GM18498 (cell line): ENCODE measurements at regions not wholly inside any gene's neighbourhood (a gene's known extent, or its start where the extent isn't known, plus 50 kb on each side); places are given as distances from the start of the nearest gene placed in this dataset.
"Not testable (repeated sequence)": the region's sequence is repeated elsewhere in the genome, so short reads cannot be mapped to it uniquely, and the experiment has no call there.

Experiments
- ATAC-seq: cut with Tn5 transposase; IDR thresholded peaks from one replicate; pipeline ENCODE4 v1.9.1; 2021; ENCODE audit warnings: mild to moderate bottlenecking, moderate library complexity; ENCODE audit not compliant: unreplicated experiment

- ATAC-seq = no peak
These were observed 930.3 kb downstream of the QKI start for GRCh38 chr6:164344801-164345291.

DNA sequence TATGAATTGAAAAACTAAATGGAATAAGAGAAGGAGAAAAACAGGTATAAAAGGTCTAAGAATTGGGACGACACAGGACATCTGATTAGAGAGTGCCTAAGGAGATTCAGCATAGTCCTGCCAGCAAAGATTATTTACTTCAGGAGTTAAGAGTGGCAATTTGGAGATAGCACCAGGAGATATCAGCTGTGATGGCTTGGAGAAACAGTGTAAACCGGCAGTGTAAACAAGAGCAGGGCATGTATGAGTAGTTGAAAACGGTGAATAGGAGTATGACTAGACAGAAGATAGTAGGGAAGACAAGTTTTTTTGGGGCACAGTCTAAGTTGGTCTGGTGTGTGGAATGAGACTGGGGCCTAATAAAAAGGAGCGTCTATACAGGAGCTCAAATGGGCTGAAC, 924.9 kb downstream of the QKI start:
- ATAC-seq = not testable (repeated sequence)

DNA sequence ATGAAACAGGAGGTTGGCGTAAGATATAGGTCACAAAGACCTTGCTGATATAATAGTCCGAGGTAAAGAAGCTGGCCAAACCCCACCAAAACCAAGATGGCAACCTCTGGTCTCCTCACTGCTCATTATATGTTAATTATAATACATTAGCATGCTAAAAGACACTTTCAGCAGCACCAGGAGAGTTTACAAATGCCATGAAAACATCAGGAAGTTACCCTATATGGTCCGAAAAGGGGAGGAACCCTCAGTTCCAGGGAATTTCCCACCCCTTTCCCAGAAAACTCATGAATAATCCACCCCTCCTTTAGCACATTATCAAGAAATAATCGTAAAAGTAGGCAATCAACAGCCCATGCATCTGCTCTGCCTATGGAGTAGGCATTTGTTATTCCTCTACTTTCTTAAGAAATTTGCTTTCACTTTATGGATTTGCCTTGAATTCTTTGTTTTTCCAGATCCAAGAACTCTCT, 923.4 kb downstream of the QKI start:
- ATAC-seq = no peak

DNA sequence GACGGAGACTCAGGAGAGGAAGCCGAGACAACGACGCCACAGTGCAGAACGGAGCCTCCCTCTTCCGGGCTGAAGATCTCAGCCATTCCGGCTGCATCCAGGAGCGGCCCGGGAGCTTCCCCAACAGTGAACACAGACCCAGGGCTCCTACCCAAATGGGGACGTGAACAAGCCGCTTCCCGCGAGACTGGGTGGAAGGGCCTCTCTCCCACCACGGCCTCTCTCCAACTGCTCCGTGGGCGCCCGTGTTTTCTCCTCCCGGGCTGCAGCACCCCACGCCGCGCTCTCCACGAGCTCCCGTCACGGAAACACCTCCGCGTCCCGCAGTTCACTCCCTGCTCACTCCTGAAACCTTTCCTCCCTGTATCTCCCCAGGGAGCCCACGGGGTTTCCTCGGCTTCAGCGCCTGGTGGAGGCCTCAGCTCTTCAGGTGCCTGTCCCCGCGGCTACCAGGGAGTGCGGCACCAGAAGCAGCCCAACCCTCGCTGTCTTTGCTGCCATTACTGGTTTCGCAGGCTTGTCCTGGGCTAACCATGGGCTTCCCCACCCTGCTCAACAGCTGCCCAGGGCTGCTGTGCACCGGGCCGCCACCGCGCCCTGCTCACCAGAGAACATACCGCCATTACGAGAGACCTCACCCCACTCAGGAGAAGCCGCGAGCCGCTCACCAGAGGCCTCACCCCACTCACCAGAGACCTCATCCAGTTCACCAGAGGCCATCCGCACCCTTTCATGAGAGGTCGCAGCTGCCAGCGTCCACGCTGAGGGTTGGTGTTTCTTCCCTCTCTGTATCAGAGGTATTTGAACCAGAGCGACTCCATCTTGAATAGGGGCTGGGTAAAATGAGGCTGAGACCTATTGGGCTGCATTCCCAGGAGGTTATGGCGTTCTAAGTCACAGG, 922.8 kb downstream of the QKI start:
- no peak for ATAC-seq

- ATAC-seq = no peak
These were observed 921.9 kb downstream of the QKI start for GRCh38 chr6:164336455-164336854.

GRCh38 chr6:164331026-164331425, 916.5 kb downstream of the QKI start:
- no peak for ATAC-seq

DNA sequence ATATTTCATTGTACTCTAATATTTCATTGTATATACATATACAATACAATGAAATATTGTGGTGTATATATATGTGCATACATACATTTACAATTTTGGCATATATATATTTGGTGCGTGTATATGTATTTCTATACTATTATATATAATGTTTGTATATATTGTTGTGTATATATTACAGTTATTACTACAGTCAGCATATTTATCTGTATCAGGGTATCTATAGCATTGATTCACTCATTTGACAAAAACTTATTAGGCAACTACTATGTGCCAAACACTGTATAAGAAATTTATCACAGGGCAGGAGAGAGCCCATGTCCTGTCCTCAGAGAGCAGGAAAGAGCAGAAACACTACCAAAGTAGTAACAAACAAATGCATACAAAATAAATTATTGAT, 910.6 kb downstream of the QKI start:
- ATAC-seq = no peak

DNA sequence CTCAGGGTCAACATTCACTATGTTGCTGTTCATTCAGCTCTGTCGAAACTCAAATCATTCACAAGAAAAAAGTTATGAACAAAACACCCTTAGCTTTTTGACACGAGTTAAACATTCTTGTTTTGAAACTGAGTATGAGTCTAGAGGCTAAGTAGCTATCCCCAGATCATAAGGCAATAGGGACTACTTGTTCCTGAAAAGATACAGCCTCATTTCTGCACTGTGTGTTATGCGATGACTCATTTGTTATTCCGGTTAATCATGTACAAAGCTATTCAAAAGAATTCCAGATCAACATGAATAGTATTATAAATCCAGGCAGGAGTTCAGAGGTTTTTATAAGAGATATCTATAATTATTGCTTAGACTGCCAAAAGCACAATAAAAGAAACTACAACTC, 908.0 kb downstream of the QKI start:
- ATAC-seq = no peak

- ATAC-seq = no peak
These were observed 906.8 kb downstream of the QKI start for GRCh38 chr6:164321297-164321696.

DNA sequence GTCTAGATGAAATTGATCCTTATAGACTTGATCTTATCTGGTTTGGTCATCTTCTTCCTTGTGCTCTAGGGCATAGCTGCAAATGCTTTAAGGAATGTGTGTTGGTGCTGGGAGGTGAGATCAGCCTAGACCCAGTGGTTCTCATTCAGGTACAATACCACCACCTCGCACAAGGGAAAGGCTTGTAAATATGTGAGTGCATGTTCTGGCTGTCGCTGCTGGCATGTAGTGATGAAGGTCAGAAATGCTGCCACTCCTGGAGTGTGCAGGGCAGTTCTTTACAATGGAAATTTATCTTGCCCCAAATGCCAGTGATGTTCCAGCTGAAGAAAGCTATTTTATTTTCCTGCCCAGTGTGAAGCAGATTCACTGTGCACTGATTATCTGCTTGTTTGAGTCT, 900.9 kb downstream of the QKI start:
- ATAC-seq = no peak

GRCh38 chr6:164308339-164308738, 893.8 kb downstream of the QKI start:
- ATAC-seq = no peak

DNA sequence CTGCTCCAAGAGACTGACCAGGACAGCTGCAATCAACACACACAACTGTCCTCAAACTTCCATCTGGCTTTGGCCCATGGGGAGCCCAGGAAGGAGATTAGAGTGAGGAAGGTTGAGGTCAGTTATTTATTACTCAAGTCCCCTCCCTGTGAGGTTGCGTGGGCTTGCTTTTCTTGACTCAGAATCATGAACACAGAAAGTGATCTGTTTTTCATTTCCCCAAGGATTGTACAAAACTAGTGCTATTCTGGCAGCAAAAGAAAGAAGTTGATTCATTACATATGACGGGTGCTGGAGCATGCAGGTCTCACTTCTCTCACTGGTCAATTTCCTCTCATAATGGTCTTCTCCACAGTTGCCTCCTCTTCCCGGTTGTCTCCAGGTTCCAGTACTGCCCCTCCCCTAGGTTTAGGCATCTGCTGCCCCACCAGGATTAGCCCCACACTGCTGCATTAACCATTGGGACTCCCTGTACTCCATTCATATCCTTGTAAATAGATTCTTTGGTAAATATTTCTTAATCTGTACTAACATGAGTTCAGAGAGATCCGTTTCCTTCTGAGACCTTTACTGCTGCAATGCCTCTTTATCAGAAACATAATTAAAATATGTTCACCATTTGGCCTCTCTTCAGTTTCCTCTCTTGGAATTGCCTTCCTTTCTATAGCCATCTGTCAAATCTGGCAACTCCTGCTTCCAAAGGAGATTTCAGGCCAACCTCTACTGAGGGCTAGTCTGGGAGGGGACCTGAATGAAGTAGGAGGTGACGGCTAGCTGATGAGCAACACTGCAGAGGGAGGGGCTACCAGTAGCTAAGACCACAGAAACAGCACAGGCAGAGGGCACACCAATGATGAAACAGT, 888.8 kb downstream of the QKI start:
- no peak for ATAC-seq

GRCh38 chr6:164296411-164296810, 881.9 kb downstream of the QKI start:
- no peak for ATAC-seq

- ATAC-seq = no peak
These were observed 879.7 kb downstream of the QKI start for GRCh38 chr6:164294047-164294784.

GRCh38 chr6:164291224-164291623, 876.7 kb downstream of the QKI start:
- ATAC-seq = no peak

DNA sequence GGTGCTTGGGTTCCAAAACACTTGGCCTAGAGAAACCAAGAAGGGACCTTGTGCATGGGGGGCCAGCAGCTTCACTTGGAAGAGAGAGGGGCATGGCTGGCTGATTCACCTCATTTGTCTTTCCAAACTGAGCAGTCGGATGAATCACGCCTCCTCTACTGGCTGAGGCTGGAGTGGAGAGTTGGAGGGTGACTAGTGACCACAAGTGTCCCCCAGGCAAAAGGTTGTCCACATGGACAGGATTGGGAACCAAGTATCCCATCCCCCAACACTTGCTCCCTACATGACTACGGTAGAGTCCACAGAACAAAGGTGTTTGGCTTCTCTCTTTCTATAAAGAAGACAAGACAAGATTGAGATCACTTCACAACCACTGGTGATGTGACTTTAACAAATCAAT, 875.6 kb downstream of the QKI start:
- no peak for ATAC-seq

GRCh38 chr6:164286011-164286410, 871.5 kb downstream of the QKI start:
- no peak for ATAC-seq

GRCh38 chr6:164283574-164283973, 869.1 kb downstream of the QKI start:
- ATAC-seq = no peak

DNA sequence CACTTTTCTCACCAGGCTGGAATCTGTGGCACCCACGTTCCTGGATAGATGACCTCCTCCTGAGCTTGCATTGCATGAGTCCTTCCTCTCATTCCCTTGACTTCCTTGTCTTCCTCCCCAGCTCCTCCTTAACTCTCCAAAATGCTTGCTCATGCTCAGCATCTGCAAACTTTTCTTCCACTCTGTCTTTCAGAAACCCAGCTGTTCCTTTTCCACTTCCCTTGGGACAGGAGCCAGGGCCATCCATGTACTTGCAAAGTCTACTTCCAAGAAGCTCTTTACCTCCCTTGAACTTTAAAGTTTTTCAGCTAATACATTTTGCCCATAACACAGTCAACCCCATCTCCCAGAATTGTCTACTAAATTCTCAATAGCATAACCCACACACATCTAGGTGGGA, 861.7 kb downstream of the QKI start:
- ATAC-seq = no peak

- no peak for ATAC-seq
These were observed 861.3 kb downstream of the QKI start for GRCh38 chr6:164275773-164276172.

DNA sequence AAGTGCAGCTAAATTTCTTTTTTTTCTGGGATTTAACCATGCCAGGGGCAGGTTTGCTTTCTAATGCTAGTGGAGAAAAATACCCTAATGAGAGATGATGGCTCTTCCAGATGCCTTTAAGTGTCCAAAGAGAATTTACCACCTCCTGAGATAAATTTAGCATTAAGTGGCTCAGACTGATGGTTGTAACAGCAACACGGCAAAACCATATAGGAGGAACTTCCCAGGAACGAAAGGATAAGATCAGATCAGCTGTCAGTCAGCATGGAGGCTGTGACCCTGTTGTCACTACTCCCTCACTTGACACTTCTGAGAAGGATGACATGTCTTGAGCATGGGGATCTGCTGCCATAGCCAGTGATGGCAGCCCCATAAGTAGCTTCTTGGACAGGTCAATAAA, 860.0 kb downstream of the QKI start:
- no peak for ATAC-seq
